Keratinocyte (primary cell): ENCODE measurements at regions not wholly inside any gene's neighbourhood (a gene's known extent, or its start where the extent isn't known, plus 50 kb on each side); places are given as distances from the start of the nearest gene placed in this dataset.

Experiments used
- DNase-seq: peaks from one replicate; pipeline ENCODE4 v3.0.0-alpha.2; 2011; ENCODE audit warnings: low read depth, missing footprints, low spot score
- FAIRE-seq: peaks from 2 replicates; lab custom pipeline; 2011; peaks lifted over from hg19 to GRCh38; lab: Jason Lieb, UNC
- H2AFZ ChIP-seq: 2 replicates; pipeline ENCODE4 v1.6.0; 2012; ENCODE audit warnings: low read length, control low read depth, inconsistent platforms; ENCODE audit not compliant: control insufficient read depth
- H3K27ac ChIP-seq: 2 replicates; pipeline ENCODE4 v1.5.1; 2011; ENCODE audit warnings: low read length; ENCODE audit not compliant: control insufficient read depth, insufficient read depth
- H3K27me3 ChIP-seq: 3 replicates; pipeline ENCODE4 v1.6.0; 2011; ENCODE audit warnings: low read length; ENCODE audit not compliant: control insufficient read depth, insufficient read depth; ENCODE audit errors: extremely low read depth
- H3K36me3 ChIP-seq, 2 experiments: 2 replicates in 1 of 2; 3 replicates in 1 of 2; pipeline ENCODE4 v1.5.1; 2011; ENCODE audit warnings: low read length in 2 of 2, mild to moderate bottlenecking in 1 of 2; ENCODE audit not compliant: control insufficient read depth in 2 of 2, insufficient read depth in 2 of 2; ENCODE audit errors: extremely low read depth in 1 of 2
- H3K4me1 ChIP-seq: 3 replicates; pipeline ENCODE4 v1.5.1; 2011; ENCODE audit warnings: low read length; ENCODE audit not compliant: control insufficient read depth, insufficient read depth; ENCODE audit errors: extremely low read depth
- H3K4me2 ChIP-seq: 3 replicates; pipeline ENCODE4 v1.6.0; 2011; ENCODE audit warnings: low read depth, low read length; ENCODE audit not compliant: control insufficient read depth, insufficient read depth; ENCODE audit errors: extremely low read depth
- H3K4me3 ChIP-seq, 3 experiments: fragments of 200-600 bp in 1 of 3; sonication (generic) in 1 of 3; 2 replicates in 2 of 3; 3 replicates in 1 of 3; pipeline ENCODE4 v1.5.1; 2011 to 2016; ENCODE audit warnings: low read length in 3 of 3, mild to moderate bottlenecking in 3 of 3, control low read depth in 2 of 3, inconsistent platforms in 1 of 3, low read depth in 1 of 3, mixed read lengths in 1 of 3, mixed run types in 1 of 3, moderate library complexity in 1 of 3; ENCODE audit not compliant: control insufficient read depth in 2 of 3, insufficient read depth in 2 of 3; ENCODE audit errors: extremely low read depth in 1 of 3
- H3K79me2 ChIP-seq: 2 replicates; pipeline ENCODE4 v1.6.0; 2012; ENCODE audit warnings: low read length; ENCODE audit not compliant: control insufficient read depth, insufficient read depth
- H3K9ac ChIP-seq: 3 replicates; pipeline ENCODE4 v1.6.0; 2011; ENCODE audit warnings: low read length; ENCODE audit not compliant: control insufficient read depth, insufficient read depth; ENCODE audit errors: extremely low read depth
- H3K9me1 ChIP-seq: 3 replicates; pipeline ENCODE4 v1.6.0; 2011; ENCODE audit warnings: low read length; ENCODE audit not compliant: control insufficient read depth, insufficient read depth; ENCODE audit errors: extremely low read depth
- H3K9me3 ChIP-seq: 2 replicates; pipeline ENCODE4 v1.5.1; 2012; ENCODE audit warnings: low read depth, low read length; ENCODE audit not compliant: control insufficient read depth
- H4K20me1 ChIP-seq: 3 replicates; pipeline ENCODE4 v1.6.0; 2011; ENCODE audit warnings: low read length; ENCODE audit not compliant: control insufficient read depth, insufficient read depth; ENCODE audit errors: extremely low read depth
- EZH2 ChIP-seq: IDR thresholded peaks from one replicate; pipeline ENCODE4 v1.6.1; 2012; ENCODE audit warnings: inconsistent platforms, mild to moderate bottlenecking, low read length, moderate library complexity
- dilution Hi-C: fragments of 300-500 bp; cut with MboI; formaldehyde crosslinking; loops from one replicate; pipeline ENCODE4 v1.7.0; 2020; ENCODE audit warnings: low sequenced_read_pairs; ENCODE audit not compliant: extremely low pct_ligation_motif_present
- TF ChIP-seq, protein P1 (sequence below), 3 experiments: IDR thresholded peaks in 1 of 3; conservative IDR thresholded peaks in 1 of 3; optimal IDR thresholded peaks in 1 of 3; 2 replicates in 2 of 3; 3 replicates in 1 of 3; pipeline versions ENCODE3 to v1.5.1; 2011; ENCODE audit warnings: low read length in 3 of 3, mild to moderate bottlenecking in 3 of 3, moderate library complexity in 2 of 3, control low read depth in 1 of 3, inconsistent platforms in 1 of 3; ENCODE audit not compliant: insufficient read depth in 2 of 3; ENCODE audit errors: extremely low read depth in 1 of 3

DNA sequence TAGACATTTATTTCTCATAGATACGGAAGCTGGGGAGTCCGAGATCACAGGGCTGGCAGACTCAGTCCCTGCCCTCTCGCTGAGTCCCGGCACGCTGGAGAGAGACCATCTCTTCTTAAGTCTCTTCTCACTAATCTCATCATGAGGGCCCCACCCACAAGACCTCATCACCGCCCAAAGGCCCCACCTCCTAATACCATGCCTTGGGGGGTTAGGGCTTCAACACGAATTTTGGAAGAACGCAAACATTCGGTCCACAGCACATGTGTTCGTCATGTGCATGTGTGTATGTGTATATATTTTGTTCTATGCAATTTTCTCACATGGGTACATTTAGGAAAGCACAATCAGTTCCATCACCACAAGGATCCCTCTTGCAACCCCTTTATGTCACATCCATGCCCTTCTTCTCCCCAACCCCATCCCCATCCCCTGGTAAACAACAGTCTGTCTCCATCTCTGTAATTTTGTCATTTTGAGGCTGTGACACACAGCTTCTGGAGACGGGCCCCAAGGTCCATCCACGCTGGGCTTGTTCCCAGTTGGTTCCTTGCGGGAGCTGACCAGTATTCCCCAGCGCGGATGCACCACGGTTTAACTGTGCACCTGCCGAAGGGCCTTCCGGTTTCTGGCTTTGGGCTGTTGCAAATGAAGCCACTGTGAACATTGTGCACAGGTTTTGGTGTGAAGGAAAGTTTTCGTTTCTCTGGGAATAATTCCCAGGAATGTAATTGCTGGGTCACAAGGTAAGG, 317.5 kb upstream of the DIO3 start:
- Histone ChIP-seq H3K27ac (no peak overlapping the region), H3K4me3 (no peak overlapping the region), H3K4me2 (no peak overlapping the region), H3K27me3 (no peaks in the 10 kb centered on the region), H2AFZ (no peak overlapping the region), H4K20me1 (no peaks in the 10 kb centered on the region), H3K79me2 (no peaks in the 10 kb centered on the region), H3K9me1 (no peaks in the 10 kb centered on the region), H3K9ac (no peak overlapping the region), H3K4me1 (no peaks in the 10 kb centered on the region), H3K36me3 (no peaks in the 10 kb centered on the region), H3K9me3 (peaks cover 12% of the 10 kb centered on the region)
- FAIRE-seq, result no peak
- DNase-seq, result no peak
- TF ChIP-seq, protein P1, sequence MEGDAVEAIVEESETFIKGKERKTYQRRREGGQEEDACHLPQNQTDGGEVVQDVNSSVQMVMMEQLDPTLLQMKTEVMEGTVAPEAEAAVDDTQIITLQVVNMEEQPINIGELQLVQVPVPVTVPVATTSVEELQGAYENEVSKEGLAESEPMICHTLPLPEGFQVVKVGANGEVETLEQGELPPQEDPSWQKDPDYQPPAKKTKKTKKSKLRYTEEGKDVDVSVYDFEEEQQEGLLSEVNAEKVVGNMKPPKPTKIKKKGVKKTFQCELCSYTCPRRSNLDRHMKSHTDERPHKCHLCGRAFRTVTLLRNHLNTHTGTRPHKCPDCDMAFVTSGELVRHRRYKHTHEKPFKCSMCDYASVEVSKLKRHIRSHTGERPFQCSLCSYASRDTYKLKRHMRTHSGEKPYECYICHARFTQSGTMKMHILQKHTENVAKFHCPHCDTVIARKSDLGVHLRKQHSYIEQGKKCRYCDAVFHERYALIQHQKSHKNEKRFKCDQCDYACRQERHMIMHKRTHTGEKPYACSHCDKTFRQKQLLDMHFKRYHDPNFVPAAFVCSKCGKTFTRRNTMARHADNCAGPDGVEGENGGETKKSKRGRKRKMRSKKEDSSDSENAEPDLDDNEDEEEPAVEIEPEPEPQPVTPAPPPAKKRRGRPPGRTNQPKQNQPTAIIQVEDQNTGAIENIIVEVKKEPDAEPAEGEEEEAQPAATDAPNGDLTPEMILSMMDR (optimal IDR thresholded peaks at IDR 0.05 in 1 of 3, IDR thresholded peaks at IDR 0.05 in 1 of 3, conservative IDR thresholded peaks at IDR 0.05 in 1 of 3; ENCODE audit: extremely low read depth in 1 of 3, insufficient read depth in 2 of 3, low read length in 3 of 3), result no peak
- no peak for TF ChIP-seq EZH2
- dilution Hi-C loops, result no loop called here

- dilution Hi-C loops, result no loop called here
- no peak for FAIRE-seq
These were observed 314.1 kb upstream of the DIO3 start for GRCh38 chr14:101246894-101247841.

More at GRCh38 chr14:101246894-101247841, 314.1 kb upstream of the DIO3 start:
- TF ChIP-seq, protein P1 (optimal IDR thresholded peaks at IDR 0.05 in 1 of 3, IDR thresholded peaks at IDR 0.05 in 1 of 3, conservative IDR thresholded peaks at IDR 0.05 in 1 of 3; ENCODE audit: extremely low read depth in 1 of 3, insufficient read depth in 2 of 3, low read length in 3 of 3), result no peak
- TF ChIP-seq EZH2, result no peak
- no peak for DNase-seq
- Histone ChIP-seq H3K27me3 (no peaks in the 10 kb centered on the region), H3K36me3 (no peaks in the 10 kb centered on the region), H3K79me2 (no peaks in the 10 kb centered on the region), H3K4me2 (no peak overlapping the region), H3K27ac (no peak overlapping the region), H3K9me3 (peaks cover 19% of the 10 kb centered on the region), H2AFZ (no peak overlapping the region), H3K9ac (no peak overlapping the region), H3K9me1 (no peaks in the 10 kb centered on the region), H3K4me1 (no peaks in the 10 kb centered on the region), H3K4me3 (no peak overlapping the region), H4K20me1 (no peaks in the 10 kb centered on the region)
